IPS DF 19.7 (cell line): ENCODE measurements at regions not wholly inside any gene's neighbourhood (a gene's known extent, or its start where the extent isn't known, plus 50 kb on each side); places are given as distances from the start of the nearest gene placed in this dataset.
A peak's percentile ranks its signal among the peaks of the same experiment; 100 is the strongest.
"Not testable (repeated sequence)": the region's sequence is repeated elsewhere in the genome, so short reads cannot be mapped to it uniquely, and the experiment has no call there.

ENCODE experiments used
- DNase-seq: peaks from one replicate; pipeline ENCODE4 v3.0.0-alpha.2; 2013; ENCODE audit warnings: low read depth, low spot score

DNA sequence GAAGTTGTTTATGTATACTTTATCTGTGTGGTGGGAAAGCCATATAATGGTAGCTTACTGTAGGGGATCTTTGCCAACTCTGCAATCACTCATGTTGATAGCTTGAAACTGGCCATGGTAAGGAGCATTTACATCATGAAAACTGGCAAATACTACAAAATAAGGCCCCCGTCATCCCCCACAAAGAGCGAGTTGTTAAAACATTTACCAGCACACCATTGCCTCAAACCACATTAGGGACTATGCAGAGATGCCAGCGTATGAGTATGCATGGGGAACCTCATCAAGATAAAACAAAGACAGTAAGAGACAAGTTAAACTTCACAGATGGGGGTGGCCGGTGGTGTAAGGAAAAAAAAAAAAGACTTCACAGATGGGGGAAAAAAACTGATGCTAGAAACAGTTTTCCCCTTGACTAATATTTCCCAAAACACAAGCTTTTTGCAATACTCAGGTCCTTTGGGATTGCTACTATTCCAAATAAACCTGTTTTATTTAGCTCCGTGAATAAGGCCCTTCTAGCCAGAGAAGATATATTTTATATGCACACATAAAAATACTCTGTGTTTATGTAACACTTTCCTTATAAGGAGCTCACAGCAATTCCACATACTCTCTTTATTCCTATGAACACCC is 70.6 kb upstream of the SERP2 start:
- no peak for DNase-seq

DNA sequence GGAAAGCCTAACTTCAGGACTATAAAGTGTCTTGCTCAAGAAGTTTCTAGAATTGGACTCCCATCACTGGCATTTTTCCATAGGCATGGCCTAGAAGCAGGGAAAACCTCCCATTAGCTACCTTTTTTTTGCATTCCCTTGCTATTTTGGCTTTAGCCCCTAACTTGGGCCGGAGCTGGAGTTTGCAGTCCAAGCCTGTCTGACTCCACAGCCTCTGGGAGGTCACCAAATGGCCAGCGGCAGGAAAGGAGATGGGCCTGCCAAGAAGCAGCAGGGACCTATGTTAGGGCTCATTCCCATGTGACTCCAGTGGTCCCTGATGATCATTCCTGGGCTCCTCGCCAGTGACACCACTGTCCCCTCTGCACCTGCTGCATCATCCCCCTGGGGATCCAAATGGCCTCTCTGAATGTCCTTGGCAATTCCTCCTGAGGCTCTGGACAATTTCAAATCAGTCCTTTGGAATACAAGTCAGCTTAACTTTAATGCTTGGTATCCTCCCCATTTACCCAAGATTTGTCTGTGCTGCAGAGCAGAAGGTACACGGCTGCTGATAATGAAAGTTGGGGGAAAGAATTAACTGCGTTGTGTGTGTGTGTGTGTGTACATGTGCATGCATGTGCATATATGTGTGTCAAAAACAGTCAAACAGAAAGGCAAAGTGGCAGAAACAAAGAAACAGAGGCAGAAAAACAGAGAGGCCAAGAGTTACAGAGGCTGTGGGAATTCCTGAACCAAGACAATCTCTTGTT is 69.8 kb upstream of the SERP2 start:
- DNase-seq: no peak

DNA sequence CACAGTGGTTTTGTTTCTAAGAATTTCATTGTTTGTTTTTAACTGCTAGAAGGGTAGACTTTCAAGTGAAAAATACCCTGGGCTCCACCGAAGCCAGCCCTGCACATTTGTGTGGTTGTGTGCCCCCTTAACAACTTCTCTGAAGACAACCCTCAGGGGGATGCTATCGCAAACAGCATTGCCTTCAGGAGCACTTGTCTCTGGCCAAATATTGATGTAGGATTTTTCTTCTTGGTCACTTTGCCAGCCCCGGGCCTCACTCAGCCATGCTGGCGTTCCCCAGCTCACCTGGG is 69.2 kb upstream of the SERP2 start:
- DNase-seq: no peak

DNA sequence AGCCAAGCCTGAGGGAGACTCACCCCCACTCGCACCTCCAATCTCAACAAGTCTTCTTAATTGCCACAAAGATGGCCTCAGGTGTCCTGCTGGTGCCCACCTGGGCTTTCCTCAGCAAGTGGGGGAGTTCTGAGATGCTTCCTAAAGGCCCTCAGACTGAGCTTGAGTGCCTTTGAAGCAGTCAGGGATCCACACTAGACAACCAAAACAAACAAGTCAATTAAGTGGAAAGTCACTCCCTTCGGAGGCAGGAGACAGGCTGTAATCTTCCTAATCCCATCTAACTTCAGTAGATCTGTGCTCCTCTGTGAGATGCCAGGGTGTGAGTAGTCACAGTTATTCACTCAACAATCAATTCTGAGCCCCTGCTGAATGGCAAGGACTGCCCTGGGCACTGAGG is 68.3 kb upstream of the SERP2 start:
- no peak for DNase-seq

DNA sequence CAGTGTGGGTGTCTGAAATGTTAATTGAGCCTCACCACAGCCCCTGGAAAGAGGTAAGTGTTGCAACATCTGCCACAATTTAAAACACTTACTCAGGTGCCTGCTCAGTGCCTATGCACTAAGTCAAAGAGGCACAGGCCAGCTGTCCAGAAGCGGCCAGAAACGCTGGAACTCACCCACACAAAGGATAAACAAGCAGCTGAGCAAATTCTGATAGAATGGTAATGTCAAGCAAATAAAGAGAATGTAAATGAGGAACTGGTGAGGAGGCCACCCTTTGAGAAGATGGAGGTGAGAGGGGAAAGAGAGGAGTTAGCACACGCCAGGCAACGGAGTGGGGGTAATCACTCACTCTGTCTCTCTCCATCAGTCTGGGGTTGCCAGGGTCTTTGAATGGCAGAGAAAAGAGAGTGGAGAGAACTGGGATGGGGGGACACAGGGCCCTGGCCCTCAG is 67.7 kb upstream of the SERP2 start:
- no peak for DNase-seq

DNA sequence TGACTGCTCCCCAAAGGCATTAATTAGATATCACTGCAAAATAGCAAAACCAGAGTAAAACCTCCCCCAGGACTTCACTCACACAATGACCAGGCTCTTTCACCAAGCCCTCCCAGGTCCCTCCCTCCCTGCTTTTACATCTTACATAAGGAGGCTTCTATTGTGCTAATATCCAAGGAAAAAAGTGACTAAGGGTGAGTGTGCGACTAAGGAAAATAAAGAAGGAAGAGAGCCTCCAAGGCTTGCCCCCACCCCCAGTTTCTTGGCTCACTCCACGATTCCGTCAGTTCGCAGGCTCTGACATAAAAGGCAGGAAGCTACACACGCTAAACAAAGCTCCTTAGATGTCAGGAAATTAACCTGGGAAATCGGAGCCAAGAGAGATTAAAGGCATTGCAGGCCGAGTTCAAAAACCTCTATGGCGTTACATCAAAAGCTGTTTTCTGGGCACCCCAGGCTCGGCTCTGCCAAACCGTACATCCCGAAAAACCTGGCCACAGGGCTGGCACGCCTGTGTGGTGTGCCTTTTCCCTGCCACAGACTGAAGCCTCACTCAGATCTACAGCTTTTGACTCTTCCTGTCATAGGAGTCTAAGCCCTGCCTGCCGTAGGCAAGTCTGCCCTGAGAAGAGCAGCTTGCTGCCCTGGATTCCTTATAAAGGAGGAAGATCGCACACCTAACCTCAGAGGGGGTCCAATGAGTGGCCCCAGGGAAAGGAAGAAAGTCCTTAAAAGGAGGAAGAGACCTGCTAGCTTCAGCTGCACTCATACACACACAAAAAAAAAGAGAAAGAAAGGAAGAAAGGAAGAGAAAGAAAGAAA is 67.0 kb upstream of the SERP2 start:
- peak; percentile 45 for DNase-seq

DNA sequence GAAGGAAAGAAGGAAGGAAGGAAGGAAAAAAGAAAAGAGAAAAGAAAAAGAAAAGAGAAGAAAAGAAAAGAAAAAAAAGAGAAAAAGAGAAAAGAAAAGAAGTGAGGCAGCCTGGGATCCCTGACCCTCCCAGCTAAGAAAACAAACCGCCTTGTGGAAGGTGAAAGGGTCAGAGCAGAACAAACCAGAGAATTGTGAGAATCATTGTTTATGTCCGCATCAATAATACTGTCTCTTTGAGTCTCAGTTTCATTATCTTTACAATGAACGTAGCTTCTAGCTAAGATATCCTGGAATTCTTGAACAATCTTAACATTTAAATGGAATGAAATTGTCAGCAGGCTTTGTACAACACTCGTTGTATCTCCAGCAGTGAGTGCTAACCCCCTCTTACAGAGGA is 66.4 kb upstream of the SERP2 start:
- no peak for DNase-seq

DNA sequence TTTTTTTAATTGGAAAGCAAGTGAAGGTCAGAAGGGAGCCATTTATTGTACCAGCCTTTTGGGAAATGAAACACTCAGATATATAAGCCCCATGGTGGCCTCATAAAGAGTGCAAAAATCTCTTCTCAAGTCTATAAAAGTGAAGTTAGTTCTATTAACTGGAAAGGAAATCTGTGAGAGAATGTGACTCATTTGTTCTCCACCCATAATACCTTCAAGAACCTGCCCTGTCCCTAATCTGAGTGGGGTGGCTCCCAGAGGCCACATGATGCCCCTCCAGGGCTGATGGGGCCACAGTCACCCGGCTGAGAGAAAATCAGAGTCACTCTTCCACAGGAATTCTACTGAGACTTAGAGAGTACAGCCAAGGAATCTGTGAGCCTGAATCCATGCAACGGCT is 65.8 kb upstream of the SERP2 start:
- DNase-seq: no peak

DNA sequence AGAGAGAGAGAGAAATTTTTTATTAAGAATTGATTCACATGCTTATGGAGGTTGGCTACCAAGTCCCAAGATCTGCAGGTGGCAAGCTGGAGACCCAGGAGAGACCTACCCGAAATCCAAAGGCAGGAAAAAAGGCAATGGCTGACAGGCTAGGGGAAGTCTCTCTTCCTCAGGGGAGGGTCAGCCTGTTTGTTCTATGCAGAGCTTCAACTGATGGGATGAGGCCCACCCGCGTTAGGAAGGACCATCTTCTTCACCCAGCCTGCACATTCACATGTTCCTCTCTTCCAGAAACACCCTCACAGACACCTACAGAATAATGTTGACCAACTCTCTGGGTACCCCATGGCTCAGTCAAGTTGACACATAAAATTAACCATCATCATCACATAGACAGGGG is 65.3 kb upstream of the SERP2 start:
- no peak for DNase-seq

DNA sequence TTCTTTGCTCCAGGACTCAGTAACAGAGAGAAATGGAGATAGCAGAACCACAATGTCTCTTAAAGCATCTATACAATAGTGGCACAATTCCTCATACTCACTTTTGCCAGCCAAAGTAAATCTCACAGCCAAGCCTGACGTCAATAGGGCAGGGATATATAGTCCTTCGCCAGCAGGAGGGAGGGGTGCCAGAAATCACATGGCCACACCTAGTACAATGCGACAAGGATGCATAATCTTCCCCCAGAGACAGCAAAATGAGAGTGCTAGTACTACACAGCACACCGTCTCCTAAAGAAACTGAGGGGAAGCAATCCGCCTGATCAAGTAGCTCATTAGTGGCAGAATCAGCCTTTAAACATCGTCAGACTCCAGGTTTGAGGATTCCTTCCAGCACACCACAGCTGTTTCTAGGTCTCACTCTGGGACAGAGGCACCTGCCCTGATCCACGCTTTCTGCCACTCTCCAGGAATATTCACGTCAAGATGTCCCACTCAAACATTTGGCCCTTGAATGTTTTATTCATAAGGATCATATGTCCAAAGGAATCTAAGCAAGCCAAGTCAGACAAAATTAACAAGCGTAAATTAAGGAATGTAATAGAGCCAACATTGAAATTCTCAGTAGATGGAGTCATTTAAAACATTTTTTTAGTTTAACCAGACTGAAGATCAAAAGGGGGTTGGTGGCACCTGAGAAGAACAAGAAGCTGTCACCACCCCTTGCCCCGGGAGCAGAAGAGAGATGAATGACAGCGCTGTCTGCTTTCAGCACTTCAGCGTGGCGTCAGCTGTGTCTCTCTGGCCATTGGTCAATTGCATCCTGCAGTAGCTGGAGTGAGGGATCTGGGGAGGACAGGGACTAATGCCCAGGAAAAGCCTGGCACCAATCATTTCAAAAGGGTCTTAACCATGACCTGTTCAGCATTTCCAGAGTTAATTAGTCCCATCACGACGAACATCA is 63.5 kb upstream of the SERP2 start:
- DNase-seq: no peak

DNA sequence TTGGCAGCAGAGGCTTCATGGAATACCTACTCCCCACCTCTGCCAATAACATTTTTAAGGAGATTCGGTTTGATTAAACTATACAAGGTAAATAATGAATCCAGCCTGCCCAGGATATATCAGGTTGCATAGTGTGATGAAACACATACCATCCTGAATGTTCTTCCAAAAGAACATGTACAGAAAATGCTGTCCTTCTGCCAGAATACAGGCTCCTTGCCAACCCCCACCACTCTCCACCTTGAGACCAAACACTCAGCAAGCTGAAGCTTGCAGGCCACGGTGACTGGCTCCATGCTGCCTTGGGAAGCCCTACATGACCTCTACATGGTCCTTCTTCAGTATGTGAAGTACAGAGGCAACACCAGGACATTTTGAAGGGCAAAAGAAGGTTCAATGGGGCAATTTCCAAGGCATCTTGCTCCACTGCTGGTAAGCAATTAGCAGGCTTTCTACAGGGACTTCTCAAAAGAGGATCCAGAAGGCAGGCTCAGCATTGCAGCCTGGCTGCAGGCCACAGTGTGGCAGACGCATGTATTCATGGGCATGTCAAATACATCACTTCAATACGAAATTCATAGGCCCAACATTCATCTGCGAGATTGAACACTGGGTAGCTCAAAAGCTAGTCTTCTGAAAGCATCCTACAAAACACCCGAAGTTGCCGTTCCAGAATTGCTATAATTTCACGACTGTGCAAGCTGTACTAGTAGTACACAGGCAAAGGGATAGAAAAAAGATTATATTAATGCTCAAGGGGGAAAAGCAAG is 62.4 kb upstream of the SERP2 start:
- DNase-seq: no peak

DNA sequence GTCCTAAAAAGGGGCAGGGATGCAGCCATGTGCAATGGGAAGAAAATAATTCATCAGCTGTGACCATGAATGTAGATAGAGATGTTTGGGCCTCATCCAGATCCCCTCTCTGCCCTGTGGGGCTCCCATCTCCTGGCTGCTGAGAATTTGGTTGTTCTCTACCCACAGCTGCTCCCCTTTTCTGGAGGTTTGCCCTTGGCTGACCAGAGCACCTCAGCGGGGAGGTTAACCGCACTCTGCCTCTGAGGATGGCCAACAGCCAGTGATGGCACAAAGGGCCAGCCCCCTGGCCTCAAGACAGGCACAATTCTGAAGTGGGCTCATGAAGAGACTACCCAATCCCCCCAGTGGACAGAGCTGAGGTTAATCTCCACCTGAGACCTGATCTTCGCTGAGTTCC is 61.5 kb upstream of the SERP2 start:
- DNase-seq: no peak

DNA sequence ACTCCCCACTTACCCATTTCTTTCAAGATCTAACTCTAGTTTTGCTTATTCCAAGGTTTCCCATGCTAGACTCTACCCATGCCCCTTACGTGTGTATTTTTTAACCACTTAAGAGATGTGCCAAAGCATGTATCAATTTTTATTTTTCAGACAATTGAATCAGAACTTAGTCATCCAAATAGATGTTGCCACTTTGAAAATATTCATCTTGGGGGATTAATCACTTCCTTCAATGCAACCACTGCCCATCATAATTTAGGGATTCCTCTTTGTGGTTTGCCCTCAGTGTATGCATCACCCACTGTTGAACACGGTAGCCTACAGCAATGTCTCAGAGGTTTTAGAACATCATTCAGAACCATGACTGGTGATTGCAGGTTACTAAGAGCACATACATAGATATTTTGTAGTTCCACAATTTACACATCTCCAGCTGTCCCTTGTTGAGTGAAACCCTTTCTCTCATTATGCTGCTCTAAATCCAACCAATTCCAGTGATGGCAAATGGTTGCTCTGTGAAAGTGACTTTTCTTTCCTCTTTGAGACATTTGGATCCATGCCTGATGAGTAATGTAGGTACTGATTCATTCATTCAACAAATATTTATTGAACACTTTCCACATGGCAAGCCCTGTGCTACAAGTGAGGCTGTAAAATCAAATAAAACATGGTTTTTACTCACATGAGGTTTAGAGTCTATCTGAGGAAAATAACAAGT is 60.6 kb upstream of the SERP2 start:
- no peak for DNase-seq

DNA sequence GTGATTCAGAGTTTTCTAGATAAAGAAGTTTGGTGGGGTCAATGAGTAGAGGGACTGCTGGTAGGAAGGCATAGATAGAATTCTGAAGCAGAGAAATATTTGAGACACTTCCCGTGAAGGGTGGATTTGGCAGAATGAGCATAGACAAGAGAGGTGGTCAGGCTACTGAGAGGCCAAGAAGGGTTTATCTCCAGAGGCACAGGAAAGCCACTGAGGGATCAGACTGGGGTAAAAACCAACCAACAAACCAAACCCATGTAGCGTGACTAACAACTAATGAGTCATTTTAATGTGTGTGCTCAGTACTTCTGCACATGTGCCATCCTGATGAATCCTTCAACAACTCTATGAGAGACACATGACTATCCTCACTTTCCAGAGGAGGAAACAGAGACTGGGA is 60.0 kb upstream of the SERP2 start:
- DNase-seq: no peak

DNA sequence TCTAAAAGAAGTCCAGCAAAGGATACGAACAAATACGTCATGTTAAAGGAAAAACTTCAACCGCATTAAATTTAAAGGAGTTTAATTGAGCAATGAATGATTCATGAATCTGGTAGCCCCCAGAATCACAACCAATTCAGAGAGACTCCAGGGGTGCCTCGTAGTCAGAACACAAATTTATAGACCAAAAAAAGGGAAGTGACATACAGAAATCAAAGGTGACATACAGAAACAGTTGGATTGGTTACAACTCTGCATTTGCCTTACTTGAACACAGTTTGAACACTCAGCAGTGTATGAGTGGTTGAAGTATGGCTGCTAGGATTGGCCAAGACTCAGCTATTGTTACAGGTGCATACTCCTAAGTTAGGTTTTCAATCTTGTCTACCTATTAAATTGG is 59.5 kb upstream of the SERP2 start:
- DNase-seq: not testable (repeated sequence)

DNA sequence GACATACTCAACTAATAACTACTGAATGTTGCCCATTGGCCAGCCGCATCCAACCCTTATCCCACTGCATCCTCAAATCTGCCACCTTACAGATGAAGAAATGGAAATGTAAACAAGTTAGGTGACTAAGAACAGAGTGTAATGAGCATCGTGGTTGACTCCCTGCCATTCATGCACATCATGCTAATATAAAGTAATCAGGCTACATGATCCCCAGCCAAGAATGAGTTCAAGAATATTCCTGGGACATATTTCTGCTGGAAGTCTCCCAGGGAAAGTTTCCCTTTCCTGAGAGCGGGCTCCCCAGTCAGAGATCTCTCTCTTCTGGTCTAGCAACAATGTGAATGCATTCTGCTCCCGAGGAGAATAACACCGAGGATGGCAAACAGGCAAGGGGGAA is 55.9 kb upstream of the SERP2 start:
- no peak for DNase-seq

DNA sequence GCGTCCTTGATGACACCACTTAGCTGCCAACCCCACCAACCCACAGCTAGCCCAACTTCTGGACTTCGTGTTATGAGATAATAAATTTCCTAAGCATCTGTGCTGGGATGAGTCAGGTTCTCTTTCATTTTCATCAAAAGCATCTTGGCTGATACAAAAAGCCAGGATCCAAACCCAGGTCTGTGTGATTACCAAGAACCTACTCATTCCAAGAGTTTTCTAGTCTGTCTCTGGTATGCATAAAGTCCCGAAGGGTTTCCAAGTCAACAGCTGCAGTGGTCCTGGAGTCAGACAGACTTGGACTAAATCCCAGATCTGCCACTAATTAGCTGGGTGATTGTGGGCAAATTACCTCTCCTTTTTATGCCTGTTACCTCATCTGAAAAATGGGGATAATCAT is 55.5 kb upstream of the SERP2 start:
- no peak for DNase-seq

DNA sequence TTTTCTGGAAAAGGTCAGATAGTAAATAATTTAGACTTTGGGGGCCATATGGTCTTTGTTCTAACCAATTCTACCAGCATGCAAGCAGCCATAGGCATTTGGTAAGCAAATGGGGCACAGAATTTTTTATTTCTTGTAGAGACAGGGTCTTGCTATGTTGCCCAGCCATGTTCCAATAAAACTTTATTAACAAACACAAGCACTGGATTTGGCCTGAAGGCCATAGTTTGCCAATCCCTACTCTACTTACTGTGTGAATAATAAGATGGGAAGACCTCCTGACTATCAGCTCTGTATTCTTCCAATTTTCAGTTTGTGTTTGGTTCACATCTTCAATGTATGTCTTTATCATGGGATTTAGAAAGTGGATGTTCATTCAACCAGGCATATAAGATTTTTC is 53.0 kb upstream of the SERP2 start:
- DNase-seq: no peak

DNA sequence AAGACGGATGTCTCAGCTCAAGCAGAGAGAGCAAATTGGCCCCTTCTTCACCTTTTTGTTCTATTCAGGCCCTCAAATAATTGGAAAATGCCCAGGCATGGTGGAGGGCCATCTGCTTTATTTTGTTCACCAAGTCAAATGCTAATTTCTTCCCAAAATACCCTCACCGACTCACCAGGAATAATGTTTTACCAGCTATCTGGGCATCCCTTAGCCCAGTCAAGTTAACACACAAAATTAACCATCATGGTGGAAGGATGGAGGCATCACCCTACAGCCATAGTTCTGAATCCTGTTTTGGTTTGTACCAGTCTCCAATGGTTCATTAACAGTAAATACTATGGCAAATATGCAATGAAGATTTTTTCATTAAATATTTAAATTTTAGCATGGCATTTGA is 51.7 kb upstream of the SERP2 start:
- DNase-seq: no peak

DNA sequence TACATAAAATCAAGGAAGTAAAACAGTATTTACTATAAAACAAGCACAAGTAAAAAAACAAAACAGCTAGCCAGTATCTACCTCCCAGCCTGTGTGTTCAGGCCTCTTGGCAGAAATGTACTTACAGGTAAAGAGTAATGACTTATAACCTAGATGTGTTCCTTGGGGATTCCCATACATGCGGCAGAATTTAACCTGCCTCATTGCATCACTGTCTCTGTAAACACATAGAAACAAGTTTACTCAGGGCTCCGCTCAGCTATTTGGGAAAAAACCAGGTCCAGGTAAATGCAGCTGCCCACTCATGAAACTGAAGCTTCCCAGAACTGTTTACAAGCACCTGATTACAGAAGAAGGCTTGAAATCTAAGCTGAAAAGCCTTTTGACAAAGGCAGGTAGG is 50.7 kb upstream of the SERP2 start:
- DNase-seq: no peak
